GM12864 (cell line): ENCODE measurements at regions not wholly inside any gene's neighbourhood (a gene's known extent, or its start where the extent isn't known, plus 50 kb on each side); places are given as distances from the start of the nearest gene placed in this dataset.

Experiments used
- DNase-seq: peaks from one replicate; pipeline ENCODE4 v3.0.0-alpha.2; 2011; ENCODE audit warnings: low read depth
- H3K4me3 ChIP-seq: 2 replicates; pipeline ENCODE4 v1.5.1; 2011; ENCODE audit warnings: mild to moderate bottlenecking, low read depth, low read length, control low read depth
- TF ChIP-seq, protein P1 (sequence below): IDR thresholded peaks from 2 replicates; pipeline ENCODE4 v1.5.1; 2011; ENCODE audit warnings: low read depth, mild to moderate bottlenecking, moderate library complexity, low read length, control low read depth, inconsistent platforms; ENCODE audit errors: missing control alignments

DNA sequence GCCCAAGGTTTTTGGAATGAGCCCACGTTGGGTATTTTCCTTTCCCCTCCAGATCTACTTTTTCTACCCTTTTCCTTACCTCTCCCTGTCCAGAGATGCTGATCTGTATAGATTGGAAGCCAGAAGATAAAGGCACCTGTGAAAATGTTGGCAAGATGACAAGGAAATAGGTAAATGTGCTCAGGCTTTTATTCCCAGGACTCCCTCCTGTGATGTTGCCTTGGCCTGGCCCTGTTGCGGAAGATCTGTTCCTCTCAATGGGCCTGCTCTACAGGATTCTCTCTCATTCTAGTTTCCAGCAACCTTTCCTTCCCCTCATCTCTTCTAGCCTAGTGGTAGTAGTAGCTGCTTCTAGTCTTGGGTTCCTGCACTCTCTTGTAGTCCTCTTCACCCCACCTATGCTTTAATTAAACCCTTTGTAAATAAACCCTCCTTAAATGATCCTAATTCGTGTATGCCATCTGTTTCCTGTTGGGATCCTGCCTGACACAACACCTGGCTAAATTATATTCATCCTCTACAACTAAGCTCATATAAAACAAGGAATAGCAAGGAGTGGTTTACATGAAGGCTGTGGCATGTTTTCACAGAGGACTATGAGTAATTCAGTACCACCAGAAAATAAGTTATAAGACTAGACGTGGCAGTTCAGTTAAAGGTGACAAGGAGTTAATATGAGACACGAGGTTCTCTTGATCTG is 95.7 kb upstream of the MAOA start:
- TF ChIP-seq, protein P1, sequence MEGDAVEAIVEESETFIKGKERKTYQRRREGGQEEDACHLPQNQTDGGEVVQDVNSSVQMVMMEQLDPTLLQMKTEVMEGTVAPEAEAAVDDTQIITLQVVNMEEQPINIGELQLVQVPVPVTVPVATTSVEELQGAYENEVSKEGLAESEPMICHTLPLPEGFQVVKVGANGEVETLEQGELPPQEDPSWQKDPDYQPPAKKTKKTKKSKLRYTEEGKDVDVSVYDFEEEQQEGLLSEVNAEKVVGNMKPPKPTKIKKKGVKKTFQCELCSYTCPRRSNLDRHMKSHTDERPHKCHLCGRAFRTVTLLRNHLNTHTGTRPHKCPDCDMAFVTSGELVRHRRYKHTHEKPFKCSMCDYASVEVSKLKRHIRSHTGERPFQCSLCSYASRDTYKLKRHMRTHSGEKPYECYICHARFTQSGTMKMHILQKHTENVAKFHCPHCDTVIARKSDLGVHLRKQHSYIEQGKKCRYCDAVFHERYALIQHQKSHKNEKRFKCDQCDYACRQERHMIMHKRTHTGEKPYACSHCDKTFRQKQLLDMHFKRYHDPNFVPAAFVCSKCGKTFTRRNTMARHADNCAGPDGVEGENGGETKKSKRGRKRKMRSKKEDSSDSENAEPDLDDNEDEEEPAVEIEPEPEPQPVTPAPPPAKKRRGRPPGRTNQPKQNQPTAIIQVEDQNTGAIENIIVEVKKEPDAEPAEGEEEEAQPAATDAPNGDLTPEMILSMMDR = no peak
- H3K4me3 ChIP-seq = no peak overlapping the region
- no peak for DNase-seq

DNA sequence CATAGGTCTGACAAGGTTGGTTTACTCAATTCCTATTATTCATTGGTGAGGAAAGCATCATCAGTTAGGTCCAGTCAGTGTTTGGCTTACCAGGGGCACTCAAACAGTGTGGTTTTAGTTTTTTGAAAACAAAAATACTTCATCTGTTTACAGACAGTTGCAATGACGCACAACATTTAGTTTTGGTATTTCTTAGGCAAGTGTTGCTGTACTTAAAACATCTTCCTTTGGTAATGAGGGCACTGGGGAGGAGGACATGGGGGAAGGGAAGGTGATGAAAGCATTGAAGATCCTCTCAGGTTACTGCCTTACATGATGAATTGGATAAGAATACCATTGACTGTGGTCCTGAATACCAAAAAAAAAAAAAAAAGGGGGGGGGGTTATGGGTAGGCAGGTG is 93.7 kb upstream of the MAOA start:
- no peak overlapping the region for H3K4me3 ChIP-seq
- TF ChIP-seq, protein P1 = no peak
- no peak for DNase-seq

DNA sequence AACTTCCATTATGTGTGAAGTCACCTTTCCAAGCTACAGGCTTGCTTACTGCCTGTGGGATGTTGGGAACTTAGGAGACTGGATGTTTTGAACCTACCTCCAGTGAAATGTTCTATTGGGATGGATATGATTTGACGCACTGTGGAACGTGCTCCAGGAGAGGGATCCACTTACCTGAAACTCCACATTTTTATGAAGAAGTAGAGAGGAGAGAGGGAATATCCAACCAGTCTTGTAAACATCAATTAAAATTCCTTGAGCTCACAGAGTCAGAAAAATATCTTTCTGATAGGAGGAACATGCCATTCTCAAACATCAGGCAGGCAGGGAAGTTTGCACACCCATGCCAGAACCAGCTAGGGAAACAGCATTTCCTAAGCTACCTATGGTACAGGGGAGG is 91.1 kb upstream of the MAOA start:
- no peak overlapping the region for H3K4me3 ChIP-seq
- TF ChIP-seq, protein P1 = no peak
- DNase-seq = no peak

DNA sequence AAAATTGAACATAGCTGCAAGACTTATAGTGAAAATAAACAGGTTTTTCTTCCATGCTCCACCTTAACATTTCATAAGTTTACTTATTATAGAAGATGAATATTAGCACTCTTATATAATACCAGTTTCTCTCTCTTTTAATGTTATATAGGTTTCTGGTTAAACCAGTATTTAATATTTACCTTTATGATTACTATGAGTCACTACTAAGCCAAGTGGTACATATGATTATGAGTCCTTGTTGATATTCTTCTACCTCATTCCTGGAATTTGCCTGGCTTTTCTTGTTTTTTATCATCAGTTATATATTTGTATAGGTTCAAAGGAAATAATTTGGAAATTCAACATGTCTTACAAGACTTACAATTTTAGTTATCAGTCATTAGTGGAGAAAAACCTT is 89.9 kb upstream of the MAOA start:
- TF ChIP-seq, protein P1 = no peak
- H3K4me3 ChIP-seq = no peak overlapping the region

DNA sequence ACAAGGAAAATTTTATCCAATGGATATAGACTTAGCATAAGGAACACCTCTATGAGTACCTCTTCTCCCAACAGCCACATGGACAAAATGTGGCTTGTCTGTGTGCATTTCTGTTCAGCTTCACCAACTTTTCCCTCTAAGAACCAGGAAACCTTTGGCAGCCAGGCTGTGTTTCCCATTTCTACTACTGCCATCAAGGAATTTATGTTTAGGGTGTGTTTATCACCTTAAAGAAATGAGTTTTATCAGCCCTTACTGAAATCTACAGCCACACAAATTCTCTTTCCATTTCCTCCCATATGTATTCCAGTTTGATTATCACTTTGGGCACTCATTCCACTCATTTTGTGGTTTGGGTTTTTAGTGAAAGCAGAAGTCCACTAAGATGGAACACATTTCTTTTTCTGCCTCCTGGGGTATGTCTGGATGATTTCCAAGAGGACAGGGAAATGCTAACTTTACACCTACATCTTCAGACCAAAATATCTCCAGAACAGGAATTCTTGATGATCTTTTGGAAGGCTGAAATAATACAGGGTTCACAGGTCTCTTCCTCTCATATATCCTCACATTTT is 82.6 kb upstream of the MAOA start:
- no peak for DNase-seq
- TF ChIP-seq, protein P1 = no peak
- no peak overlapping the region for H3K4me3 ChIP-seq

More for the DNA sequence above, 89.9 kb upstream of the MAOA start:
- no peak for DNase-seq

DNA sequence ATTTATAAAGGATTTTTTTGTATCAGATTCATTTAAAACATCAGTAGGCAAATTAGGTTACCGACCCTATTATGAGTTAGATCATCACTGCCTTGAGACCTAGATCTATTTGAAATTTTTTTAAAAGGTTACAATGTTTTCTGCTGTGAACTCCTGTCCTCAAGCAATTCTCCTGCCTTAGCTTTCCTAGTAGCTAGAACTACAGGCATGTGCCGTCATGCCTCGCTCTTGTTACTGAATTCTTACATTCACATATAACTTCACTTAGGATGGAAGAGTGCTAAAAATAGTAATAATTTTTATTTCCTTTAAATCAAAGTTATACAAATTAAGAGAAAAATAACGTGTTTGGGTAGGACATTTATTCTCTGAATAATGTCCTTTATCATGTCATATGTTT is 75.5 kb upstream of the MAOA start:
- no peak for DNase-seq
- H3K4me3 ChIP-seq = no peak overlapping the region
- TF ChIP-seq, protein P1 = no peak

DNA sequence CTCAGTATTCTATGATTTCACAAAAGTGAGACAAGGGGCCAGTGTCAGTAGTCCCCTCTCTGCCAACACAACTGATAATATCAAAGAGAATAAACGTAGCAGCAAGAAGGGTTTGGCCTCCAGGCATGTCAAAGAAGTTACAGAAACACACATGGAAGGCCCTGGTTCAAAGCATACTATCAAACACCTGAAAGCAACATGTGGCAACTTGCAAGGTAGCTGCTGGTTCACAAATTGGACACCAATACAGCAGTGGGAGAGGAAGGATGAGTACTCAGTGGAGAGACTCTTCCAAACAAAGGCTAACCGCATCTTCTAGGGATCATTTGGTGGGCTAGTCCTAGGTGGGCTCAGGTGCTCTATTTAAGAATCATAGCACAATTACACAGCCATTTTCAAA is 74.9 kb upstream of the MAOA start:
- no peak overlapping the region for H3K4me3 ChIP-seq
- TF ChIP-seq, protein P1 = no peak
- no peak for DNase-seq
